ENCODE measurements at regions not wholly inside any gene's neighbourhood (a gene's known extent, or its start where the extent isn't known, plus 50 kb on each side); places are given as distances from the start of the nearest gene placed in this dataset.

- TF ChIP-seq, protein P1, sequence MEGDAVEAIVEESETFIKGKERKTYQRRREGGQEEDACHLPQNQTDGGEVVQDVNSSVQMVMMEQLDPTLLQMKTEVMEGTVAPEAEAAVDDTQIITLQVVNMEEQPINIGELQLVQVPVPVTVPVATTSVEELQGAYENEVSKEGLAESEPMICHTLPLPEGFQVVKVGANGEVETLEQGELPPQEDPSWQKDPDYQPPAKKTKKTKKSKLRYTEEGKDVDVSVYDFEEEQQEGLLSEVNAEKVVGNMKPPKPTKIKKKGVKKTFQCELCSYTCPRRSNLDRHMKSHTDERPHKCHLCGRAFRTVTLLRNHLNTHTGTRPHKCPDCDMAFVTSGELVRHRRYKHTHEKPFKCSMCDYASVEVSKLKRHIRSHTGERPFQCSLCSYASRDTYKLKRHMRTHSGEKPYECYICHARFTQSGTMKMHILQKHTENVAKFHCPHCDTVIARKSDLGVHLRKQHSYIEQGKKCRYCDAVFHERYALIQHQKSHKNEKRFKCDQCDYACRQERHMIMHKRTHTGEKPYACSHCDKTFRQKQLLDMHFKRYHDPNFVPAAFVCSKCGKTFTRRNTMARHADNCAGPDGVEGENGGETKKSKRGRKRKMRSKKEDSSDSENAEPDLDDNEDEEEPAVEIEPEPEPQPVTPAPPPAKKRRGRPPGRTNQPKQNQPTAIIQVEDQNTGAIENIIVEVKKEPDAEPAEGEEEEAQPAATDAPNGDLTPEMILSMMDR (IDR thresholded peaks at IDR 0.05 in 4 of 5, conservative IDR thresholded peaks at IDR 0.05 in 1 of 5) = no peak
- TF ChIP-seq POLR2A (IDR thresholded peaks at IDR 0.05) = no peak
Observed at GRCh38 chr5:165360784-165361542, 1855.5 kb downstream of the MAT2B start.

All from gastrocnemius medialis (tissue), 4 donors.